Panc1 (cell line): ENCODE measurements at regions not wholly inside any gene's neighbourhood (a gene's known extent, or its start where the extent isn't known, plus 50 kb on each side); places are given as distances from the start of the nearest gene placed in this dataset.

ENCODE experiments used
- TF ChIP-seq, protein P1 (sequence below), 2 experiments: IDR thresholded peaks; 2 replicates each; pipeline ENCODE4 v1.6.1; 2011 to 2012; ENCODE audit warnings: low read depth in 2 of 2, control low read depth in 1 of 2, low read length in 1 of 2, mild to moderate bottlenecking in 1 of 2, moderate library complexity in 1 of 2; ENCODE audit not compliant: insufficient read depth in 1 of 2
- TF ChIP-seq, protein P2 (sequence below): fragments of 450-650 bp; IDR thresholded peaks from 2 replicates; pipeline ENCODE4 v1.5.1; 2017; ENCODE audit warnings: mild to moderate bottlenecking

DNA sequence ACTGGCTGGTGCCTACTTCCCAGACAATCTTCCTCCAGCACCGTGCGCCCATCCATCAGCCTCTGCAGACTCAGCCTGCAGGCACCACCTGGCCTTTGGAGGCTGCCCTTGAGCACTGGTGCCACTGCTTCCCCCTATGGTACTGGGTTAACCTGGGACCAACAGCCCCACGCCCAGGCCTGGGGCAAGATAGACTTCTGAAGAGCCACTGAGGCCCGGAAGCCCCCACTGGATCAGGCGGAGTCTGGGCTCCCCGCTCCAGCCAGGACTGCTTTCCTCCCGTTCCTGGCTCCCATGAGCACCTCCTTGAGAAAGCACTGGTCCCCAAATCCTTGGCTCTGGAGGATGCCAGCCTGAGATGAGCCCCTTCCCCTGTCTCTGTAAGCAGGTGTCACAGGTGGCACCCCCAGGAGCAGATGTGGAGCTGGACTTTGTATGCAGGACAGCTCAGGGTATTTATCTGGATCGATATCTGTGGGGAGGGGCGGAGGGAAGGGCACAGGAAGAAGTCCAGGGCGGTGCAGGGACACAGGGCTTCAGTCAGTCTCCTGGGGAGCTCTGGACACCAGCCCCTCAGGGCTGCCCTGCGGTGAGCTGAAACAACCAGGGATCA is 206.5 kb upstream of the PPP2R2D start:
- TF ChIP-seq, protein P1, sequence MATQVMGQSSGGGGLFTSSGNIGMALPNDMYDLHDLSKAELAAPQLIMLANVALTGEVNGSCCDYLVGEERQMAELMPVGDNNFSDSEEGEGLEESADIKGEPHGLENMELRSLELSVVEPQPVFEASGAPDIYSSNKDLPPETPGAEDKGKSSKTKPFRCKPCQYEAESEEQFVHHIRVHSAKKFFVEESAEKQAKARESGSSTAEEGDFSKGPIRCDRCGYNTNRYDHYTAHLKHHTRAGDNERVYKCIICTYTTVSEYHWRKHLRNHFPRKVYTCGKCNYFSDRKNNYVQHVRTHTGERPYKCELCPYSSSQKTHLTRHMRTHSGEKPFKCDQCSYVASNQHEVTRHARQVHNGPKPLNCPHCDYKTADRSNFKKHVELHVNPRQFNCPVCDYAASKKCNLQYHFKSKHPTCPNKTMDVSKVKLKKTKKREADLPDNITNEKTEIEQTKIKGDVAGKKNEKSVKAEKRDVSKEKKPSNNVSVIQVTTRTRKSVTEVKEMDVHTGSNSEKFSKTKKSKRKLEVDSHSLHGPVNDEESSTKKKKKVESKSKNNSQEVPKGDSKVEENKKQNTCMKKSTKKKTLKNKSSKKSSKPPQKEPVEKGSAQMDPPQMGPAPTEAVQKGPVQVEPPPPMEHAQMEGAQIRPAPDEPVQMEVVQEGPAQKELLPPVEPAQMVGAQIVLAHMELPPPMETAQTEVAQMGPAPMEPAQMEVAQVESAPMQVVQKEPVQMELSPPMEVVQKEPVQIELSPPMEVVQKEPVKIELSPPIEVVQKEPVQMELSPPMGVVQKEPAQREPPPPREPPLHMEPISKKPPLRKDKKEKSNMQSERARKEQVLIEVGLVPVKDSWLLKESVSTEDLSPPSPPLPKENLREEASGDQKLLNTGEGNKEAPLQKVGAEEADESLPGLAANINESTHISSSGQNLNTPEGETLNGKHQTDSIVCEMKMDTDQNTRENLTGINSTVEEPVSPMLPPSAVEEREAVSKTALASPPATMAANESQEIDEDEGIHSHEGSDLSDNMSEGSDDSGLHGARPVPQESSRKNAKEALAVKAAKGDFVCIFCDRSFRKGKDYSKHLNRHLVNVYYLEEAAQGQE (IDR thresholded peaks at IDR 0.05; ENCODE audit: insufficient read depth in 1 of 2, low read depth in 2 of 2, low read length in 1 of 2): no peak
- TF ChIP-seq, protein P2, sequence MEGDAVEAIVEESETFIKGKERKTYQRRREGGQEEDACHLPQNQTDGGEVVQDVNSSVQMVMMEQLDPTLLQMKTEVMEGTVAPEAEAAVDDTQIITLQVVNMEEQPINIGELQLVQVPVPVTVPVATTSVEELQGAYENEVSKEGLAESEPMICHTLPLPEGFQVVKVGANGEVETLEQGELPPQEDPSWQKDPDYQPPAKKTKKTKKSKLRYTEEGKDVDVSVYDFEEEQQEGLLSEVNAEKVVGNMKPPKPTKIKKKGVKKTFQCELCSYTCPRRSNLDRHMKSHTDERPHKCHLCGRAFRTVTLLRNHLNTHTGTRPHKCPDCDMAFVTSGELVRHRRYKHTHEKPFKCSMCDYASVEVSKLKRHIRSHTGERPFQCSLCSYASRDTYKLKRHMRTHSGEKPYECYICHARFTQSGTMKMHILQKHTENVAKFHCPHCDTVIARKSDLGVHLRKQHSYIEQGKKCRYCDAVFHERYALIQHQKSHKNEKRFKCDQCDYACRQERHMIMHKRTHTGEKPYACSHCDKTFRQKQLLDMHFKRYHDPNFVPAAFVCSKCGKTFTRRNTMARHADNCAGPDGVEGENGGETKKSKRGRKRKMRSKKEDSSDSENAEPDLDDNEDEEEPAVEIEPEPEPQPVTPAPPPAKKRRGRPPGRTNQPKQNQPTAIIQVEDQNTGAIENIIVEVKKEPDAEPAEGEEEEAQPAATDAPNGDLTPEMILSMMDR: no peak
